GM21619 (cell line): ENCODE measurements at regions not wholly inside any gene's neighbourhood (a gene's known extent, or its start where the extent isn't known, plus 50 kb on each side); places are given as distances from the start of the nearest gene placed in this dataset.

Source experiments
- ATAC-seq: cut with Tn5 transposase; IDR thresholded peaks from one replicate; pipeline ENCODE4 v1.9.1; 2021; ENCODE audit not compliant: unreplicated experiment

- no peak for ATAC-seq
Observed at GRCh38 chr13:44171861-44172260, 201.8 kb upstream of the SERP2 start.

GRCh38 chr13:44172281-44172810, 201.3 kb upstream of the SERP2 start:
- ATAC-seq: no peak

- ATAC-seq: no peak
Observed at GRCh38 chr13:44174769-44175425, 198.7 kb upstream of the SERP2 start.

DNA sequence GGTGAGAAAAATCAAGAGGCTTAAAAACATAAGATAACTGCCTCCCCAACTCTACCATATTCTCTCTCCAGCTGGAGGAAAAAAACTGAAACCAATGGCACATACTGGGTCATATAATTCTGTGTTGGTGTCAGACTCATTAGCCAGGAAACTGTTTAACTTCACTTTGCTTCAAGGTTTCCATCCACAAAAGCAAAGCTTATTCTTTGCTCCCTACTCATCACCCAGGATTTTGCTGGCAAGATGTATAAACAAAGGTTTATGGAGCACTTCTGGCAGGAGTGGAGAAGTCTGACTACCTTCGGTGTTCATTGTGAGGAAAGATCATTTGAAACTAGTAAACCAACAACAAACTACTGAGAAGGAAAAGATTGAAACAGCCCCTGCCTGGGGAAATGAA, 197.5 kb upstream of the SERP2 start:
- ATAC-seq: no peak

- ATAC-seq: no peak
Observed at GRCh38 chr13:44180876-44181536, 192.6 kb upstream of the SERP2 start.

DNA sequence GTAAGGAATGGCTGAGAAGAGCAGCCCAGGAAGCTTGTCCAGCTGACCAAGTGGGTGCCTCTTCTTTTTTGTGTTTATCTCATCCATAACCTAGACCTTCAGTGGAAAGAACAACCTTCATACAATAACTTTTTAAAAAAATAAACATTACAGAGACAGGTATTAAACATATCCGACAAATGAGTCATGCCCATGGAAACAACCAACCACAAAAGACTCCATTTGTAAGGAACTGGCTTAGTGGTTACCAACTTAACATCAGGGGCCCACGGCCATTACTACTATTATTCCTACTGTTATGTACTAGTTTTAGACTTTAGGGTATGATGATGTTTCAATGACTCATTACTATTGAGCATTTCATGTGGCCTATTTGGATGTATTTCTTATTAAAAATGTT, 191.7 kb upstream of the SERP2 start:
- ATAC-seq: no peak

- no peak for ATAC-seq
Observed at GRCh38 chr13:44184740-44185139, 188.9 kb upstream of the SERP2 start.

- no peak for ATAC-seq
Observed at GRCh38 chr13:44188257-44188656, 185.4 kb upstream of the SERP2 start.

DNA sequence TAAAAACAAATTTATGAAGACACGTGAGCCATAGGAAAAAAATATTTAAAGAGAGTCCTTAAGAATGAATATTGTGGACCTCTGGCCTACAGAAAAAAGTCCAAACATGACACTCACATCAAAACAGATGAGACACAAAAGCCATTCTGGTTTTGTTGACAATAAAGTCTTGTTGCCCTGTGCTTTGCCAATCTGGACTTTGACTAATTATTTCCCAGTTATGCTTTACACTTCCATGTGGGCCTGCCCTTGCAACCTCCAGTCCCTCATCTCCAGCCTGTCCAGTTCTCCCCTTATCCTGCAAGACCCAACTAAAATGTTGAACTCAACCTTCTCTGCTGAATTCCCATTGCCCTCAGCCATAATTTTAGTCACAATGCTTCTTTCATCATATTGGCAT, 184.5 kb upstream of the SERP2 start:
- ATAC-seq: no peak

- no peak for ATAC-seq
Observed at GRCh38 chr13:44191103-44191502, 182.5 kb upstream of the SERP2 start.

GRCh38 chr13:44191504-44192171, 182.0 kb upstream of the SERP2 start:
- no peak for ATAC-seq

- ATAC-seq: no peak
Observed at GRCh38 chr13:44193731-44194130, 179.9 kb upstream of the SERP2 start.

DNA sequence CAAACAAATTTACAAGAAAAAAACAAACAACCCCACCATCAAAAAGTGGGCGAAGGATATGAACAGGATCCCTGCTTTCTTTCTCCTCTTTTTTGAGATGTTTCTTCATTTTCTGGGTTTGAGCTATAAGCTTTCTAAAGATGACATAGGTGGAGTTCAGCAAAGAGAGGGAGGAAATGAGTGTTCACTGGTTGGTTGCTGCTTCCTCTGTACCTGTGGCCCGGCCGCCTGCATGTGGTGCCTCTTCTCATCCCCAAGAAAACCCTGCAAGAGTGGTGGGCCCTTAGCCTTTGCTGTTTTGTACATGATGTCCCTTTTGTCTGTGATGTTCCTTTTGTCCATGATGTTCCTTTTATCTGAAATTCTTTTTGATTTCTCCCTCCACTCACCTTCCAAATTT, 178.4 kb upstream of the SERP2 start:
- no peak for ATAC-seq

DNA sequence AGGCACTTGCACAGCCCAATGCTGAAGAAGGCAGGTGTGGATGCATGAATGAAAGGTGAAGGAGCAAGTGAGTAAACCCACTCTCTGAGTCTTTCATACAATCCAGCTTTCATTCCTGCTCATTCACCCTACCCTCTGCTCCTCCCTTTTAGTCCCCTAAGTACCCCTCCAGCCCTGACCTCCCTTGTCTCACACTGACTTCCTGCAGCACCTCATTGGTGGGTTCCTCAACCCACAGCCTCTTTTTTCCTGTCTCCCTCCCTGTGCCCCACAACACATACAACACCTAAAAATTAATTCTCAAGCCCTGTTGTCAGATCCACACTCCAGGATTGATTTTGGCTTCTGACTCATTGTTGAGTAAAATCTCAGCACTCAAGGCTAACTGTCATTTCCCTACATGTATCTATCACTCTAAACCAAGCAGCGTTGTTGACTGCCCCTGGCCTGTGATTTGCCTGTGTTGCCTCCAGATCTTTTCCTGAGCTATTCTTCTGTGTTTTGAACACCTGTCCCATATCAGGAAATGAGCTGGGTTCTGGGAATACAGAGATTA, 177.3 kb upstream of the SERP2 start:
- ATAC-seq: no peak

DNA sequence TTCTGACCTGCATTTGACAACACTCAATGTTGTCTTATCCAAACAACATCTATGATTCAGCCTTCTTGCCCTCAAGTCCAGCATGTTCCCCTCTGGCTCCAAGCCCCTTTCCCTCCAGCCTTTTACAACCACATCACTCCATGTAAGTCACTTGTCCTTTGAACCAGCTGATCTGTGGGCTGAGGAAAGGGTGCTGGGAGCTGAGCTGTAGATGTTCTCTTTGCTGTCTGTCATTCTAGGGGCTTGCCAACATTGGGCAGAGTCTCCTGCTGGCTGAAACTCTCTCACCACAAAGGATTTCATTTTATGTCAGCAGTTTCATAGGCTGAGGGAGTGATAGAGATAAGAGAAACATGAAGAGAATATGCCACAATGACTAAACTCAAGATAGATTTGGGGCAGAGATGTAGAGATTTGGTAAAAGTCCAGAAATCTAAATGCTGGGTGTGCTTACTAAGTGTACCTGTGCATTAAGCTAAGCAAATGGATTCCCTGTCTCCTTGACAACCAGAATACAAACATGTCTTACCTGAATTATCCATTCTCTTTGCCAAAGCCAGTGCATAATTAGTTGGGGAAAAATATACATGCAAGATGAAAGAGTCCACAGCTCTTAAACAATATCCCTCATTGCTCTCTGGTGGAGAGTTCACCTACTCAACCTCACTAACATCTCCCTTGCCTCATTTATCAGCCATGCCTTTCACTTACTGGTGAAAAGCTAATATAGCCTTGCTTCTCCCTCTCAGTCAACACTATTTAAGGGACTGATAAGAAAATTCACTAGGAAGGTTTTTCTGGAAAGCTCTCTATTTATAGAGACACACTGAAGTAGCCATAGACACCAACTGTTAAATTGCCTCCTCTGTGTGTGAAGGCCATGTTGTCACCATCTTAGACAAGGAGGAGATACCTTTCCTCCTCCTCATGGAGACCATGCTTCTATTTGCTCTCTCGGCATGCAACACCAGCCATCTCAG, 175.5 kb upstream of the SERP2 start:
- peak; percentile 87 for ATAC-seq

DNA sequence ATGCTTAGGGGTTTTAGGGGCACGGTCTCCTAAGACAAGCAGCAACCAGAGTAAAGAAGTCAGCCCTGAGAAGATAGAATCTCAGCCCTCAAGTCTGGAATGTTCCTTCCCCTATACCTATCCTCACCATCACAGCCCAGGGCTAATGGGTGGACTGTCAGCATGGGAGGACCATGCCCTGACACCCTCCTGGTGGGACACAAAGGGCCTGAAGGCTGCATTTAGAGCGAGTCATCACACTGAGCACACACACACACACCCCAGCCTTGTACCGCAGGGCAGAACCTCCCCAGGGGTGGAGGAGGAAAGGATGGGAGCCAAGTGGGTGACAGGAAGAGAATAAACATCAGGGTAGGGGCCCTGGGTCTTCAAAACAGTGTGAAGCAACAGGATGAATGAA, 174.8 kb upstream of the SERP2 start:
- ATAC-seq: no peak

GRCh38 chr13:44199627-44200207, 173.9 kb upstream of the SERP2 start:
- no peak for ATAC-seq

DNA sequence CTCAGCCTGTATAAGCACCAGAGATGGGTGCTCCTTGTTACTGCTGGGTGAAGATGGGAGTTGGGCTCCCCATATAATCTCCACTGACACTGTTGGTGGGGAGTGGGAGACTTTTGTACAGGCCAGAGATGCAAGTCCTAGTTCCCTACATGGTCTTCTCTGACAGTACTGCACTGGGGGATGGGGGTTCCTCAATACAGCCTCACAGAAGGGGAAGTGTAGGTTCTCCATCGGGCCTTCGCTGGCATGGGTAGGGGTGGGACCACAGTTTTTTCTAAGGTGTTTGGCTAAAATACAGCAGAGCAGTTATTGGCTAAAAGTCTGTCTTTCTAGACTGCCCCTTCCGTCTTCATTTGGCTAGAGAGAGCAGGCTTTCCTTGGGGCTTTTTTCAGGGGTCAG, 167.2 kb upstream of the SERP2 start:
- no peak for ATAC-seq

- no peak for ATAC-seq
Observed at GRCh38 chr13:44207476-44207875, 166.1 kb upstream of the SERP2 start.

GRCh38 chr13:44210525-44210924, 163.1 kb upstream of the SERP2 start:
- no peak for ATAC-seq
